Activated CD4-positive, alpha-beta T cell treated with anti-CD3 and anti-CD28 coated beads, Interleukin-10, Interleukin-2, amounts not matched to agents 100 ng/mL and 50 ng/mL, durations not matched to agents 16 hours and 8 hours (primary cell): ENCODE measurements at regions not wholly inside any gene's neighbourhood (a gene's known extent, or its start where the extent isn't known, plus 50 kb on each side); places are given as distances from the start of the nearest gene placed in this dataset.
A peak's percentile ranks its signal among the peaks of the same experiment; 100 is the strongest.
"Not testable (repeated sequence)": the region's sequence is repeated elsewhere in the genome, so short reads cannot be mapped to it uniquely, and the experiment has no call there.

ENCODE experiments used
- DNase-seq: peaks from one replicate; pipeline ENCODE4 v3.0.0-alpha.2; 2020

DNA sequence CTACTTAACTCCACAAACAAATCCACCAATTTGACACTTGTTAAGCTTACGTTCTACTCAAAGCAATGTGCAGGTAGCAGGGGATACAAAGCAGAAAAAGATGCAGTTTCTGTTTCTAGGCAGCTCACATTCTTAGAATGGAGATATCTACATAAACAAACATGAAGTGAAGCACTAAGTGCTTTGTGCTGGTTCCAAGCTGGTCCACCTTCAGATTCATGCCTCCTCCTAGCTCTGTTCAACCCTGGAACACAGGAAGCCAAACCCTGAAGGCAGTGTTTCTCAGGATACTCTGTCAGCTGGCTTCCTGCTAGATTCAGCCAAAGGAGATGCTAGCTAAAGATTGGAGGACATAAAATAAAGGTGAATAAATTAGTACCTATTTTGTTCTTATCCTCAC, 55.3 kb upstream of the NOL4 start:
- DNase-seq = no peak

DNA sequence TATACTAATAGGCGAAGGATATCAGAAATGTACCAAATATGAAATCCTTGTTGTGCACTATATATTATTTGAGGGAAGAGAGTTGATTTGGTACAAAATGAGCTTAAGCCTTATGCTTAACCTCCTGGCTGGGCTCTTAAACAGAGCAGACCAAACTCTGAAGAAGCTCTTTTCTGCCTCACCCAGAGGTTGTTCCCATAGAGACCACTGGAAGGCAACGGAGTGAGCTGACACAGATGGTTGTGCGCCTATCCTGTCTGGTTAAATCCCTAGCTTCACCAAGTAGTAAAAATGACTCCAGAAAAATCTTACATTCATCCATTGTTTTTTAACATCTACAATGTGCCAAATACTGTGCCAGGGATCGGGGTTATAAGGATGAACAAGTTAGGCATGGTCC, 55.9 kb upstream of the NOL4 start:
- no peak for DNase-seq

GRCh38 chr18:34281290-34281689, 56.6 kb upstream of the NOL4 start:
- DNase-seq = no peak

- no peak for DNase-seq
Observed at GRCh38 chr18:34281722-34282121, 57.0 kb upstream of the NOL4 start.

DNA sequence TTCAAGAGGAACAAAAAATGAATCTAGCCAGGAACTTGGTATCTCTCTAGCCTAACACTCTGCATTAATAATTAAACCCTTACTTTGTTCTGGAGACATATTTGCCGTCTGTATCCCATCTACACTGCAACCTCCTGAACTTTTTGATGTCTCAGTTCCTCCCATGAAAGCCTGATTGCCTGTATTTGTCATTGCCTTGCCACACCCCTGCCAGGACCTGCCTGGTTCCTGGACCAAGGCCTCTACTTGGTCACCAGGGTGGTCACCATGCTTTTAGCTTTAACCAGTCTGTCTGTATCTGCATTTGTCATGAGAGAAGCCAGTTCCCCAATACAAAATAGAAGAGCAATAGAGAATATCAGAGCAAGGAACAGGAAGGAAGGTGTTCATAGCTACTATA, 58.8 kb upstream of the NOL4 start:
- DNase-seq = no peak

- DNase-seq = no peak
Observed at GRCh38 chr18:34287825-34288224, 63.1 kb upstream of the NOL4 start.

- DNase-seq = no peak
Observed at GRCh38 chr18:34292594-34292993, 67.9 kb upstream of the NOL4 start.

GRCh38 chr18:34297287-34297686, 72.6 kb upstream of the NOL4 start:
- DNase-seq = no peak

DNA sequence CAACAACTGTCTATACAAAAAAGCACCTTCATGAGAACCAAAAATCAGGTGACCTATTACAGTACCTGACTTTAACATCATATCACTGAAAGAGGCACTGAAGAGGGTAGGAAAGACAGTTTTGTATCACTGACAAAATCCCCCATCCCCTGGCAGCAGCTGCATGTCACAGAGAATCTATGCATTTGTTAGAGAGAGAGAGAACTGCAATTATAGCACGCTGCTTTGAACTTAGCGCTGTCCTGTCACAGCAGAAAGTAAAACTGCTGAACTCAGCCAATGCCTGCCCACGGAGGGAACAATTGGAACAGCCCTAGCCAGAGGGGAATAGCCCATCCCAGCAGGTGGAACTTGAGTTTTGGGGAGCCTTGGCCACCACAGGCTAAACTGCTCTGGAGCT, 75.1 kb upstream of the NOL4 start:
- DNase-seq = no peak

- no peak for DNase-seq
Observed at GRCh38 chr18:34311468-34311867, 86.8 kb upstream of the NOL4 start.

DNA sequence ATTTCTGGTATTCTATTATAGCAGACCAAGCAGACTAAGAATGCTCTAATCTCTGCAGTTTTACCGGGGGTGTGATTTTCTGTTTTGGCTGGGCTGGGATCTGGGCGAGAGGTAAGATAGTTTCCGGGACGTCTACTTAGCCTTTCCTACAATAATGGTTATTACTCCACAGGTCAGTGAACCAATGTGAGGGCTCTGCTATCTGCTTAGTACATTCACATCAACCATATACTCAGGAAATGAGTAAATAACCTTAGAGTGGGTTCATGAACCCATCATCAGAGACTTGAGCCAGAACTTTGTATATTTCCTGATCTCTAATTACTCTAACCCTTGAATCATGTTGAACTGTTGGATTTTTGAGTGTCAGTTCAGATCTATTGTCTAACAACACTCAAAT, 90.1 kb upstream of the NOL4 start:
- DNase-seq = no peak

DNA sequence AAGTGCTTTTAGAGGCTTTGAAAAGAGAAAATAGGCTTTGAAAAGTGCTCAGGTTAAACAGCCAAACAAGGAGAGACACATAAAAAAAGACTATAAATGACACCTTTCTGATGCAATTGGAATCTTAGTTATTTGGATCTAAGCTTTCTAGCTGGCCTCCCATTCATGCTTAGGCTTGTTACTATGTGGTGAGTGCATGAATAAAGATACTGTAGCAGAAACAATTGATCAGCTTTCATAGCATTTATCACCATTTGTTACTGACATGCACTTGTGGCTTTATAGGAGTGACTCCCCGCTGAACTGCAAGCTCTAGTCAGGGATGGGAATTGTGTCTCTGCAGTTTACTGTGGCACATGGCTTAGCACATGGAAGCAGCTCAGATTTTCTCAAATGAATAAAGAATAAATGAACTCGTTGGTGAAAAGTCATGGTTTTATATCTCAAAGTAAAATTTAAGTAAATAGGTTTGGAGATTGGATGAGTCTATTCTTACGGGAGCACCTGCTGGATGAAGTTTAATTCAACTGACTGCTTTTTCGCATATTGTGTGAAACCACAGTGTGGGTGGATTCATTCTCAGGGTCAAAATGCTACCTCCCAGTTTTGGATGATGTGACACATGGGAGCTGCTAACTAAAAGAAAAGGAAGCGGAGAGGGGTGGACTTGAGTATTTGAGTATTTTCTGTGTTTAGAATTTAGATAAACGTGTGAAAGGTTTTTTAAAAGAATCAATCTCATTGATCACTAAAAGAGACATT, 91.1 kb upstream of the NOL4 start:
- no peak for DNase-seq

- no peak for DNase-seq
Observed at GRCh38 chr18:34320267-34320666, 95.6 kb upstream of the NOL4 start.

DNA sequence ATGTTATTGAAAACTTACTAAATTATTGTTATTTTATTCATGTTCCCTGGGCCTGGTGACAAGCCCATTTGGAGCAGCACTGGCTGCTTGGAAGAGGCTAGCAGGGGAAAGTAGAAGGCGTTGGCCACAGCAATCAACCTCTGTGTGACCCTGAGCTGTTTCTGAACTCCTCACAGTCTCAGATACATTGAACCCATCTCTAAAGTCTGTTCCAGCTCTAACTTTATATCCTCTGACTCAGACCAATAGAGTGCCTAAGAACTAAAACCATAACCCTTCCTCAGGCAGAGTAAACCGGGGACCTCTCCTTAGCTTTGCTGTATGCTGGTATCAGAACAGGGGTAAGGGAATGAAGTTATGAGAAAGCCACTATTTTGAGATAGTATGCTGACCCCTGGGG, 96.4 kb upstream of the NOL4 start:
- DNase-seq = no peak

- DNase-seq = peak; percentile 11
Observed at GRCh38 chr18:34322365-34323289, 97.9 kb upstream of the NOL4 start.

GRCh38 chr18:34329840-34330239, 105.1 kb upstream of the NOL4 start:
- no peak for DNase-seq

- no peak for DNase-seq
Observed at GRCh38 chr18:34330308-34330707, 105.6 kb upstream of the NOL4 start.

- not testable (repeated sequence) for DNase-seq
Observed at GRCh38 chr18:34330907-34331306, 106.2 kb upstream of the NOL4 start.

DNA sequence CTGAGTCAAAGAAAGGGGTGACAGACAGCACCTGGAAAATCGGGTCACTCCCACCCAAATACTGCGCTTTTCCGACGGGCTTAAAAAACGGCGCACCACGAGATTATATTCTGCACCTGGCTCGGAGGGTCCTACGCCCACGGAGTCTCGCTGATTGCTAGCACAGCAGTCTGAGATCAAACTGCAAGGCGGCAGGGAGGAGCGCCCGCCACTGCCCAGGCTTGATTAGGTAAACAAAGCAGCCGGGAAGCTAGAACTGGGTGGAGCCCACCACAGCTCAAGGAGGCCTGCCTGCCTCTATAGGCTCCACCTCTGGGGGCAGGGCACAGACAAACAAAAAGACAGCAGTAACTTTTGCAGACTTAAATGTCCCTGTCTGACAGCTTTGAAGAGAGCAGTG, 106.6 kb upstream of the NOL4 start:
- not testable (repeated sequence) for DNase-seq

DNA sequence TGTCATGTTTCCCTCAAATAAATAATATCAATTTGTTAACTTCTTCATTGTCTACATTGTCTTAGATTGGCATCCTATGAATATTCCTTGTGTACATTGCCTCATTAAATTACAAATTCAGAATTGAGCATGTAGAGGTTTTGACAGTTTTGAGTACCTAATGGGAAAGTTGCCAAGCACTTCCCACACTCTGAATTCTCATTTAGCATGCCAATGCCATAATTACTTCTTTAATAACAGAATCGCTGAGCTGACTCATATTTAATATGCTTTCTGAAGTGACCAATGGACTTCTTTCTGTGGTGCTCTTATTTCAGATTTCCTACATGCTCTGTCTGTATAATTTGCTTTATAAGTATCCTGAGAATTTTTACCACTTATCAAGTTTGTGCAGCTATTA, 114.4 kb upstream of the NOL4 start:
- DNase-seq = no peak

GRCh38 chr18:34342960-34343359, 118.2 kb upstream of the NOL4 start:
- no peak for DNase-seq

DNA sequence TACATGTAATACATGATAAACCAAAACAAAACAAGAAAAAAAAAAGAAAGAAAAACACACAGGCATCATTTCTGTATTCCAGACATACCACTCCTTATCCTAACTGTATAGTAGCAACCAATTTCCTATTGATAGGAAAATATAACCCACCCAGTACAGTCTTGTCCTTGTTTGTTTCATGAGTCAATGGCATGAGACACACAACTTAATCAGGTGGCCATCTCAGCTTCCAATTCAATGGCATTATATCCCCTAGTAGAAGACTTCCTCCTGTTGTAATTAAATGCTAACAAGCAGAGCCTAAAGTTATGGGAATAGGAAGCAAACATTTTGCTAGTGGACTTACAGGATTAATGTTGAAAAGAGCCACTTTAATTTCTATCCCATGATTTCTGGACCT, 121.0 kb upstream of the NOL4 start:
- DNase-seq = no peak

GRCh38 chr18:34350778-34351177, 126.1 kb upstream of the NOL4 start:
- no peak for DNase-seq
